T1000 (cell line): ENCODE measurements at regions not wholly inside any gene's neighbourhood (a gene's known extent, or its start where the extent isn't known, plus 50 kb on each side); places are given as distances from the start of the nearest gene placed in this dataset.
"Not testable (repeated sequence)": the region's sequence is repeated elsewhere in the genome, so short reads cannot be mapped to it uniquely, and the experiment has no call there.

Experiments used
- DNase-seq: peaks from one replicate; lab custom pipeline; 2025; ENCODE audit warnings: mixed read lengths; lab: John Stamatoyannopoulos, UW

DNA sequence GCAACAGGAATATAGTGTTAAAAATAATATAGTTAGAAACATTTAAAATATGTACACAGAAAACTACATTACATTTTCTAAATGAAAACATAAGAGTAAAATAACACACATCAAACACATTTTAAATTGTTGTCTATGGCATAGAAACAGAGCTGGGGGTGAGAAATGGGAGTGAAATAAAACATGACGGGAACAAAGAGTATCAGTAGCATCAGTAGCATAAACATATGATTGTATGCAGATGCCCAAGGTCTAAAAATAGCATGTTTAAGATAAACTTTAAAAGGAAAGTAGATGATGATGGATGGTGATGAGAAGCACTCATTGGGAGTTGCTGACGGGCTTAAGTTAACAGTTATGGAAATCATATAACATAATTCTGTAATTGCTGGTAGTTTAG is 1221.7 kb upstream of the SPRY2 start:
- no peak for DNase-seq

DNA sequence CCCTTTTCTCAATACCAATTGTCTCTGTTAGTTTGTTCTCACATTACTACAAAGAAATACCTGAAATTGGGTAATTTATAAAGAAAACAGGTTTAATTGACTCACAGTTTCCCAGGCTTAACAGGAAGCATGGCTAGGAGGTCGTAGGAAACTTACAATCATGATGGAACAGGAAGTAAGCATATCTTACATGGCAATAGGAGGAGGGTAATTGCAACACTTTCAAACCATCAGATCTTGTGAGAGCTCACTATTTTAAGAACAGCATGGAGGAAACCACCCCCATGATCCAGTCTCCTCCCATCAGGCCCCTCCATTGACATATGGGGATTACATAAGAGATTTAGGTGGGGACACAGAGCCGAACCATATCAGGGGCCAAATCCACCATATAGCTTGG is 1210.1 kb upstream of the SPRY2 start:
- no peak for DNase-seq

DNA sequence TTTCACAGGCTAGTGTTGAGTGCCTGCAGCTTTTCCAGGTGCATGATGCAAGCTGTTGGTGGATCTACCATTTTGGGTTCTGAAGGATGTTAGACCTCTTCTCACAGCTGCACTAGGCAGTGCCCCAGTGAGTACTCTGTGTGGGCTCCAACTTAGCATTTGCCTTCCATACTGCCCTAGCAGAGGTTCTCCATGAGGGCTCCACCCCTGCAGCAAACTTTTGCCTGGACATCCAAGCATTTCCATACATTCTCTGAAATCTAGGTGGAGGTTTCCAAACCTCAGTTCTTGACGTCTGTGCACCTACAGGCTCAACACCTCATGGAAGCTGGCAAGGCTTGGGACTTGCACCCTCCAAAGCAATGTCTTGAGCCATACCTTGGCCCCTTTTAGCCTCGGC is 1205.4 kb upstream of the SPRY2 start:
- DNase-seq: not testable (repeated sequence)

DNA sequence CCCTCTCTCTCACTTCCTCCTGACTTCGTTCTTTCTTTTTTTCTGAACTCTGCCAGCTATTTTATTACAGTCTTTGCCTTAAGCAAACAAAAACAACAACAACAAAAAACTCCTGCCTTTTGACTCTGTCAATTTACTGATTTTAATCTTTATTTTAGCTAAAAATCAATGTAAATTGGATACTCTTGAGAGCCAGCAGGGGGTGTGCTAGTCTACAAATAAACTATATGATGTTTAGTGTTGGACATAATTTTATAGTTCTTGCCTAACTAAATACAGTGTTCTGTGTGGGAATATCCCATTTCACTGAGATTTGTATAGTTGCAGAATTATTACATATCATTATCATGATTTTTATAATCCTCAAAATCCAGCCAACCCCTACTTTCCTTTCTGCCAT is 1199.9 kb upstream of the SPRY2 start:
- DNase-seq: no peak

DNA sequence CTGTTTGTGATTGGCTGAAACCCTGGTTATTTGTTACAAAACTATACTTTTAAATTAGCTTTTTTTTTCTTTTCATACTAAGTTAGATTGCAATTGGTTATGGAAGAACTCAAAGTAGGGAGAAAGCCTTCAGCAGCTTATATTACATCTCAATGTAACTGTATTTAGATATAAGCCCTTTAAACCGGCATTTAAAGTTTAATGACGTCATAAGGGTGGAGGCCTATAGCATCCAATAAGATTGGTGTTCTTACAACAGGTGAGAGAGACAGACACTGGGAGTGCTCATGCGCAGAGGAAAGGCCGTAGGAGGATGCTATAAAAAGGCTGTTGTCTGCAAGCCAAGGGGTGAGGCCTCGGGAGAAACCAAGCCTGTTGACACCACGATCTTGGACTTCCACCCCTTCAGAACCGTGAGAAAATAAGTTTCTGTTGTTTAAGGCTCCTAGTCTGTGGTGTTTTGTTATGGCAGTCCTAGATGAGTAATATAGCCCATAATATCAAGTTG is 1198.8 kb upstream of the SPRY2 start:
- DNase-seq: no peak

DNA sequence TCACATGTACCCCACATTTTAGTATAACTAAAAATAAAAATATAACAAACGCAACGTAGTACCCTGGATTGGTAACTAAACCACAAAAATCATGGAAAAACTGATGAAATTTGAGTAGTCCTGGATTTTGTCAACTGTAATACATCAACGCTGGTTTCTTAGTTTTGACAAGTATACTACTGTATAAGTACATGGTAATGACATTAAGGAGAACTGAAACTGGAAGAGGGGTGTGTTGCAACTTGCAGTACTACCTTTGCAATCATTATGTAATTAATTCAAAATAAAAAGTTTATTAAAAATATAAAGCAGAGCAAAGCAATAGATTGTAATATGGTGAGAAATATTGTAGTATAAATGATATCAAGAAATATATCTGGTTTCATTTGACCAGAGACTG is 1158.0 kb upstream of the SPRY2 start:
- no peak for DNase-seq

DNA sequence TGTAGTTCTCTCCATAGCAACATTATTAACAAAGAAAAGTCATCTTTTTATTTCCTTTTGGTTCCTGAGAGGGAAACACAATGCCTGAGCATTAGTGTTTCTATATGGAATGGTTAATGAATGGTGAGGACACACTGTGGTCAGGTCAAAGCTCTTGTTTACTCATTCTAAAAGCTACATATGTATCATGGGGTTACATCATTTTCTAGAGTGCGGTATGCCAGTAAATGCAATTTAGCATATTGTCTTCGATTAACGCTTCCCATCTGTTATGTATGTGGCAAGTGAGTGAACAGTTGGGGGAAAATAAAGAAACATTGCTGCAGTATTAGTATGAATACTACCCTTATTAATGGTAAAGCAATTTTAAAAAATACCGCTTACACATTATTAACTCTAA is 1152.2 kb upstream of the SPRY2 start:
- DNase-seq: no peak

DNA sequence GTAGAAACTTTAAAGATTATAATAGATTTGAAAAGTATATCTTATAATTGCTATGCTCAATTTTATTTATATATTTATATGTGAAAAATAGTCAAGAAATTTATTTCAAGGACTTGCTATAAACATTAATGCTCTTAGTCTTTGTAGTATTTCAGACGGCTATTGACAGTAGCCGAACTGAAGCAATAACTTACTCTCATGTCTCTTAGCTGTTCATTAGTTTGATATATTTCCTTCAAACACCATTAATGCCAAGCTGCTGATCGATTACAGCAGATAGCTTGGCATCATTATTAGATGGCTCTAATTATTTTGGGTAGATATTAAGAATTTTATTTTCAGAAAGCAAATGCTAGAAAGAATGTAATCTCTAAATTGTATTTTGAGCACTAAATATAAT is 1151.5 kb upstream of the SPRY2 start:
- no peak for DNase-seq

DNA sequence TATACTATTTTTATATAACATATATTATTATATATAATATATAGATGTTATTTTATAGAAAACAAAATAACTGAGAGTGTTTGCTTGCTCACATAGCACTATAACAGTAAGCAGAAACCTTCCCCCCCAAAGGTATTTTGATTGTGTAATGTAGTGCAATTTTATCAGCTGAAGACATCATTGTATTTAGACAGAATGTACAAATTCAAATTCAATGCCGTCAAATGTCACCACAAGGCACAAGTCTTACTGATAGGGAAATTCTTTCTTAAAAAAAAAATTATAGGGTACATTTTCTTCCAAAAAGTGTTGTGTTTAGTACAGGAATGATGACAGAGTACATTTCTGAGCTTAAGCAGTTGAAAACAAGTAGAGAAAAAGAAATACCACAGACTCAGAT is 1147.1 kb upstream of the SPRY2 start:
- DNase-seq: no peak

DNA sequence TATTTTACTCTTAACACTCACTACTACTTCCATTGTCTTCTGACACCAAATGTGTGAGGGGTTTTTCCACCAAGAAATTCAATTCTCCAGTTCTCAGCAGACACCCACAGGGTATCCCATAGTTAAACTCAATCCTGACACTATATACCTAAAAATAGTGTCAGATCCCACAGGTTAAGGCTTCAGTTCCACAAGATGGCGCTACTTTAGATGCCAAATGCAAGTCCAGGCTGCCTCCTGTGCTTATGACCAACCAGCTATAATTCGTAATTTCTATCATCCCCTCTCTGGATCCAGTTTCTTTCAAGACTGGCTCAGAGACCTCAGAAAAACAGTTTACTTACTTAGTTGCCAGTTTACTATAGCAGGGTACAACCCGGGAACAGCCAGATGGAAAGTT is 1146.2 kb upstream of the SPRY2 start:
- no peak for DNase-seq

DNA sequence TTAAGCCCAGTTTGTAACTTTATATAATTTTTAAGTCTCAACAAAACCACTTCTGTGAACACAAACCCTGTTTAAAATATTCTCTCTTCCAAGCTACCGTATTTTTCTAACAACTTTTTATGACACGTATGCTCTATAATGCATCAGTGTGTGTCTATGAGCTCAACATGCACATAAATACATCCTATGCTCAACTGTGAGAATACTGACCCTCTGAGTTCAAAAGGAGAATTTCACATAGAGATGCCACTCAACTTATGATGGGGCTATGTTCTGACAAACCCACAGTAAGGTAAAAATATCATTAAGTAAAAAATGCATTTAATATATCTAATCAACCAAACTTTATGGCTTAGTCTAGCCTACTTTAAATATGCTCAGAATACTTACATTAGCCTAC is 1139.7 kb upstream of the SPRY2 start:
- DNase-seq: no peak

DNA sequence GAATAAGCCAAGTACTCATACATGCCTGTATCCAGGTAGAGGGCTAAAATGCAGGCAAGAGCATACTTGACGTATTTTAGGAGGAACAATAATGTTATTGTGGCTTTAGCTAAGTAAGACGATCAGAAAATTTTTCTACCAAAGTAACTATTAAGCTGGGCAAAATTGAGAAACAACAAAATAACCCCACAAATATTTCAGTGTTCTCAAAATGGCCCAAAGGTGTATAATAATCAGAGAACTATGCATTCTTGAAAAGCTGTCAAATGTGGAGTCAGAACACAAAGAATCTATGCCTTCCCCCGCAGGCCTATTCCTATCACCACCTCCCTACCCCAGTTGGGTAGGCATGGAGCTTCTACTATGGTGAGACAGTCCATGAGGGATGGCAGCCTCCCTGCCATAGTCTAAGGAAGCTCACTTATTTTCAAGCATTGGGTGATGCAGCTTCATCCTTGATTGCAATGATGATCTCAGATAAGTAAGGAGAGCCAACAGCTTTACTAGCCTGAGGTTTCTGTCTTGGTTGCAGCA is 1132.5 kb upstream of the SPRY2 start:
- DNase-seq: no peak

DNA sequence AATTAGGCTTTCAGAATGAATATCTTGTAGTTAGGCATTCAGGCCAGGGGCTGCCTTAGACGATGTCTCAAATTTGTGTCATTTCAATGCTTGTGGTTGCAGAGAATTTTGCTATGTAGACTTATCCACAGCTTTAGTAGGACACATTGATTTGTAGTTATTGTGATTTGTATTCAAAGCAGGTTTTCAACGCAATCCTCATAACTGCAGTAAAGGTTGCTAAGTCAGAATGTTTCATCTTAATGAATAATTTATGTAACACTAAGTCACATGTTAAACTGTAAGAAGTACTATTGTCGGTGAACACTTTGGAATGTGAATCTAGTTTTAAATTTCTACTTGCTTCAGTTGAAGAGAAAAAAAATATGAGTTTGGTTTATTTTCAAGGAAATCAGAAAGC is 1117.2 kb upstream of the SPRY2 start:
- no peak for DNase-seq

DNA sequence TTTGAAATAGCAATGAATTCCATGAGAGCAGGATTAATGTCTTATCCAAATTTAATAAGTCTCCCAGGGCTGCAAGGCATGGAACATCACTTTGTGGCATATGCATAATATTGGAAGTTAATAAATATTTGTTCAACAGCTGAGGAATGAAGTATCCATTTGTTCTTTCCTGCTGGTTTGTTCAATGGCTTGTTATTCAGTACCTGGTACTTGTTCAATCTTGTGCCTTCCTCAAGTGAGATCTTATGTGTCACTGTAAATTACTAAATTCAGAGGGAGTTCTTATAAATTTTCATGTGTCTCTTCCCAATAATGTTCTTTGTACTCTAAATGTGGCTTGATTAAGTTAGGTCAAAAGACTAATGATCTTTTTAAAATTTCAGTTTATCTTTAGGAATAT is 1105.5 kb upstream of the SPRY2 start:
- no peak for DNase-seq

DNA sequence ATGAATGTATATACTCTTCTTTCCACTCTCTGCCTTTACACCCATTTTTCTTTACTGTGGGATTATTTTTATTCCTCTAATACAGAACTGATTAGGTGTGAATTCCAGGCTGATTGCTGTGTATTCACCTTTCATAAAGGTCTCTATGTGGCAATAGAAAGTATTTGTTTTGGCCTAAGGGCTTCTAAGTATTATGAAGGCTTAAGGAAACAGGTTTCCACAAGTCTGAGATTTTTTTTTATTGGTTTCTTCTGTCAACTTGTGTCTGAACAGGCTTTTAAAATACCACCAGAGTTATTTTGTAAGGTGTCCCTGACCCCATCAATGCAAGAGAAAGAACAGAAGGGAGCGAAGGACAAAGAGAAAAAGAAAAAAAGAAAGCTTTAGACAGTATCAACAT is 1102.0 kb upstream of the SPRY2 start:
- no peak for DNase-seq

DNA sequence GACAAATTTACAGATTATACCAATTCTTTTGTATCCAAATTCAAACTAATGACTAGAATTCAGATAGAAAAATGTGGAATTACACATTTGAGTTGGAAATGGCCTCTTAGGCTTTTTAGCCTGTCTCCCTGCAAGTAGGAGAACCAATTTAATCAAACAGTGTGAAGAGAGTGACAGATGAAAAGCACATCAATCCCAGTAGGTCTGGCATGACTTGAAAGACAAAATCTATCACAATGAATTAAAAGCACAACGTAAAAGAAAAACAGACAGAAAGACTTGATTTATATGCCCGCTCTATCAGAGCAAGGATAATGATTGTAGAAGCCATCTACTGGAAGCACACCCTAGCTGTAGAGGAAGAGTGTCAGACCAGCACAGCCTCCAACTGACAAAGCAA is 1084.4 kb upstream of the SPRY2 start:
- DNase-seq: no peak

DNA sequence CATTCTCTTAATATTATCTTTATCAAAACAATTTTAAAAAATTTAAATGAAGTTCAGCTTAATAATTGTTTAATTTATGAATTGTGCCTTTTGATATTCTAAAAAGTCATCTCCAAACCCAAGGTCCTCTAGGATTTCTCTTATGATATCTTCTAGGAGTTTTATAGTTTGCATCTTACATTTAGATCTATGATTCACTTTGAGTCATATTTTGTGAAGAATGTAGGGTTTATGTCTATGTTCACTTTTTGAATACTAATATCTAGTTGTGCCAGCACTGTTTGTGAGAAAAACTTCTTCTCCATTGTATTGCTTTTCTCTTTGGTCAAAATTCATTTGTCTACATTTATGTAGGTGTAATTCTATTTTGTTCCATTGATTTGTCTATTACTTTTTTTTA is 1068.4 kb upstream of the SPRY2 start:
- no peak for DNase-seq

DNA sequence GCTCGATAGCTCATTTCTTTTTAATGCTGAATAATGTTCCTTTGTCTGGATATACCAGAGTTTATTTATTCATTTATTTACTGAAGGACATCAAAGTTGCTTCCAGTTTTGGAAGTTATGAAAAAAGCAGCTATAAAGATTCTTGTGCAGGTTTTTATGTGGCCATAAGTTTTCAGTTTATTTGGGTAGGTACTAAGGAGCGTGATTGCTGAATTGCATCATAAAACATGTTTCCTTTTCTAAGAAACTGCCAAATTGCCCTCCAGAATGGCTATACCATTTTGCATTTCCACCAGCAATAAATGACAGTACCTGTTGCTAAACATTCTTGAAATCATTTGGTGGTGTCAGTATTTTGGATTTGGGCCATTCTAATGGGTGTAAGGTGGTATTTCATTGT is 1067.7 kb upstream of the SPRY2 start:
- DNase-seq: no peak

DNA sequence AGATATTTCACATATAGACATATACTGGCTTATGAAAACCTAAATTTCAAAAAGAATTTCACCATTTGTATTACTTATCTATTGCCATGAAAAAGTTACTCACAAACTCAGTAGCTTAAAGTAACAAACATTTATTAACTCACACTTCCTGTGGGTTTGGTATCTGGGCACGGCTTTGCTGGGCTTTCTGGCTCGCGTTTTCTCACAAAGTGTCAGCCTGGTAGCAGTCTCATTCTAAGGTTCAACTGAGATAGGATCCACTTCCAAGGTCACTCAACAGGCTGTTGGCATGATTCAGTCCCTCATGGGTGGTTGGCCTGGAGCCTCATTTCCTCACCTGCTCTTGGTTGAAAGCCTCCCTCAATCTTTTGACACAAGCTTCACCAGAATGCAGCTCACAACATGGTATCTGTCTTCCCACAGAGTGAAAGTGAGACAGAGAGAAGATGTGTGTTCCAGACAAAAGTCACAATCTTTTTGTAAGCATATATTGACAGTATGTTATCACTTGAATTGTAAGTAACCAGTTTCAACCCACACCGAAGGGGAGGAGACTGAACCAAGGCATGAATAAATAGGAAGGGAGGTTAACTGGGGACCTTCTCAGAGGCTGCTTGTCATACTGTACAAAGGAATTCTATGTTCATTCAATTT is 1065.8 kb upstream of the SPRY2 start:
- no peak for DNase-seq

DNA sequence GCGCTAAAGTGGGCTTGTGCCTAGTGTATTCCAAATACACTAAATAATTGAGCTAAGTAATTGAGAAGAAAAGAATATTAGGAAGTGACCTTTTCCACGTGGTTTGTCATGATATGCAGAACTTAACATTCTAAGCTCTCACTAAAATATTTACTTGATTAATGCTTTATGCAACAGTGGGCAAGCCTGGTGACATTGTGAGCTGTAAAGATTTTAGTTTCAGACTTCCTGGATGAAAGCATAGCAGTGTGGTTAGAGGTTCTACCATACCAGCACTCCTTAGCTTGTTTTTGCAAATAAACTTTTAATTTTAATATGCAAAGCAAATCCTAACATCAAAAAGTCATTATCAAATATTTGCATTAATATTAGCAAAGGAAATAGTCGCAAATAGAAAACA is 1065.1 kb upstream of the SPRY2 start:
- DNase-seq: no peak

DNA sequence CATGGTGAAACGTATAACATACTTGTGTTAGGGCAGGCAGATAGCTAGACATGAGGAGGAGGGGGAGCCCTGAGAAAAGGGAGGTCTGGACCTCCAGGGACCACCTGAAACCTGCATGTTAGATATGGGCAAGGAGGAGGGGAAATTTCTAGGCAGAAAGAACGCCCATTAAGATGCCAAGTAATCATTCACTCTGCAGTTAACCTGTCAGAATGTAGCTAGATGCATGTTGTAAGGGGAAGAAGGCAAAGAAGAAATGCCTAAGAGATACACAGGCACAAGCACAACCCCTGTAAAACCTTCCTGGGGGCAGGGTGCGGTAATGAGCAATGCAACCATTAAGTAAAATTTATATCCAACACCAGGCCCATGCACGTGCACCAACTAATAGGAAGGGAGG is 1055.3 kb upstream of the SPRY2 start:
- DNase-seq: no peak

DNA sequence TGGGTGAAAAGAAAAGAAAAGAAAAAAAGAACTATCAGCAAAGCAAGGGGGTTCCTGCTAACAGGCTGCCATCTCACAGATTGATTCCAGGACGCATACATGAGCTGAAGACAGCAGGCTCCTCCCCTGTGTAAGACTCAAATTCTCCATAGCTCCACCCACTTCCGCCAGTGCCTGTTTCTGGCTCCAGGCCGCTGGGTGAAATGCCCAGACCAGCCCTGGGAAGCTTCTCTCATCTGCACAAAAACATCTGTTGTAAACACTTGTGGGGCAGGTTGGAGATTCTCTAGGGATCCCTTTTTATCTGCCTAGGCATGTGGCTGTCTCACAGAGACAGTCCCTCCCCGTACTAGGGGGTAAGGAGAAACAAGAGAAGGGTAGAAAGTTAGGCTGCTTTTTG is 1054.4 kb upstream of the SPRY2 start:
- DNase-seq: no peak

DNA sequence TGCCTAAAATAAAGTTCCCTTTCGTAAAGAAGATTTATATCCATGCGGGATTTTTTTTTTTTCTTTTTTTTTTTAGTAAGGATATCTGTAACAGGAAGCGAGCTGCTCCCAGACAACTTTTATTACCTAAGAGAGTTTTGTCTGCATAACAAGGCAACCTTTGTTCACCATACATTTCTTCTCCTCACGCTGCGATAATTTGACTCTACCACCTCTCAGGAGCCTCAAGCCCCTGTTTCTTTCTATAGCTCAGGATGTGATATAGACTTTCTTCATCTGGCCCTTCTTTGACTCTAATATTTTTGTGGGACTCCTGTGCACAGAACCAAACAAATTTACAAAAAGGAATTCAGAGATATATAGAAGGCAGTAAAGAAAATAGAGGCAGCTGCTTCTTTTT is 1053.7 kb upstream of the SPRY2 start:
- no peak for DNase-seq

DNA sequence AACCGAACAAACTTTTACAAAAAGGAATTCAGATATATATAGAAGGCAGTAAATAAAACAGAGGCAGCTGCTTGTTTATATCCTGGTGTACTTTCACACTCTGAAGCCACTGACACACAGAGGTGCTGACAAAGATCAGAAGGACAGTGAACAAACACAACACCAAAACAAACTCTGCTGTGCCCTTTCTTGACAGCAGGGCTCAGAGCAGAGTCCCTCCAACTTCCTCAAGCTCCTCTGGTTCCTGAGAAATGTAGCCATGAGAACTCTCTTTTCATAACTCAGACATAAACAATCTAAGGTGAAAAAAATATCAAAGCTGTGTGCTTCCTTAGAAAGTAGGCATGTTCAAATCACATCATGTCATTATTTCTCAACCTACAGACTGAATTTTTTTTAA is 1052.8 kb upstream of the SPRY2 start:
- DNase-seq: no peak
